GM12873 (cell line): ENCODE measurements at regions not wholly inside any gene's neighbourhood (a gene's known extent, or its start where the extent isn't known, plus 50 kb on each side); places are given as distances from the start of the nearest gene placed in this dataset.

Source experiments
- CTCF ChIP-seq: IDR thresholded peaks from 2 replicates; pipeline ENCODE4 v1.5.1; 2012; ENCODE audit warnings: low read depth, mild to moderate bottlenecking, moderate library complexity, low read length, control low read depth; ENCODE audit not compliant: insufficient read depth; ENCODE audit errors: missing control alignments

DNA sequence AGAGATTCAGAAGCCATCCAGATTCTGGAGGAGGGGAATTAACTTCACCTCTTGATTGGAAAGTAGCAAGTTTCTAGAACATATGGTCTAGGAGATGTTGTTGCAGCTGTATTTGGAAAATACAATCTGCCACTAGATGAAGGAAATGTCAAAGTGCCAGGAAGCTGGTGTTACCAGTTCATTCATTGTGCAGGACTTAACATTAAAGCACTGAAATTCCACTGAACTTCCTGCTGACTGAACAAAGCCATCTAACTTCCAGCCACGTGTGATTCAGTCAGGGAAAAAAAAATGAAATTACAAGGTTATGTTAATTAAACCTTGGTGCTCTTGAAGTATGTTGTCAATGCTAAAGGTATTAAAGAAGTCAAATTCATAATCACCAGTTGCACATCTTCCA, 321.5 kb upstream of the SASH1 start:
- TF ChIP-seq CTCF, result no peak

- no peak for TF ChIP-seq CTCF
Measured at GRCh38 chr6:148021699-148022098, 320.9 kb upstream of the SASH1 start.

DNA sequence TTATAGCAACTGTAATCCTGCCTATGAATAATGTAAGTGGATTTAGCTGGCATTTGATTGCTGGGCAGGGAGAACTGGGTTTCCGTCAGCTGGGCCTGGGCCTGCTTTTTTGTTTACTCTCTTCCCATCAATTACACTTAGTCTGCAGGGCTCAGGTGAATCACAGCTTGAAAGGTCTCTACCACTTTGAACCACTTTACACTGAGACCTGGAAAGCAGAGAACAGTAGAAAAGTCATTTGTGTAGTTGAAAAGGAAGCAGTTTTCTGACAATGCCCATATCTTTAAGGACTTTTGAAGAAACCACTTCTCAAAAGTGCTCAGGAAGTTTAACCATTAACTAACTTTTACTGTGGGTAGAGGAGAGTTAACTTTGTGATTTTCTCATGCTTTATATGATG, 315.4 kb upstream of the SASH1 start:
- no peak for TF ChIP-seq CTCF

DNA sequence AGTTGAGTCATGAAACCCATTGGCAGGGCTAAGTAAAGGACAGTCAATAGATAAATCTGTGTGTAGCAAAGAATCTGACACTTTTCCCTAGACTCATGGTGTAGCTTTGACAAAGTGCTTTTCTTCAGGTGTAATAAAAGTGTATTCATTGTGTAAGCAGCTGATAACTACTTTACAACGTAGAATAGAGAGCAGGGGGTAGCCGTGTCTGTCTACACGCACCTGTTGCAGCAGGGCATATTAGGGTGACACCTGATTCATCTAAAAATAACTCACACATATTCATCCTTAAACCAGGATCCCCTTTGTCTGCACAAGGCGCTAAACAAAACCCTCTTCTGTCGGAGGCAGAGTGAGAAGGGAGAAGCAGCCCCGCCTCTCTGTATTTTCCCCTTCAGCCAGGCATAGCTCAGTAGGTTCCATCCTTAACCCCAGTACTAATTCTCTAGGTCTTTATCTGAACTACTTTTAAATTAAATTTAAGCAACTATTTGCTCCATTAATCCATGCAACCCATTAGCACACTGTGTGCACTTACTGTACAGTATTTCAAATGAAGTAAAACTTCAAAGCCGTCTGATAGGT, 306.7 kb upstream of the SASH1 start:
- no peak for TF ChIP-seq CTCF

DNA sequence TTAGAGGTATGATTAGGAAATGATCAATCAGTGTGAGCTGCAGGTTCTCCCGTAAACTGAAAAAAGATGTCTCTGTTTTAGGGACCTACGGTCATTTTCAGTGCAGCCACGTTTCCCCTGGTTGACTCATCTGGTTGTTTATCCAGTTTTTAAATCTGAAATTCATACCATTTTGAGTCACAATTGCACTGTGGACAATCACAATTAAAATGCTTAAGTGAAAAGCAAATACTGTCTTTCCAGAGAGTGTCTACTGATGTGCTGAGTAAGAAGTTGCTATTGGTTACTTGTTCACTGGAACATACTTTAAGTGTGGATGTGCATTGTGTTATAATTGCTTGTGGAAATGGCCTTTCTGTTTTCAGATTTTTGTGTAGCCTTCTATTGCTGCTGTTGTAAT, 305.1 kb upstream of the SASH1 start:
- no peak for TF ChIP-seq CTCF

DNA sequence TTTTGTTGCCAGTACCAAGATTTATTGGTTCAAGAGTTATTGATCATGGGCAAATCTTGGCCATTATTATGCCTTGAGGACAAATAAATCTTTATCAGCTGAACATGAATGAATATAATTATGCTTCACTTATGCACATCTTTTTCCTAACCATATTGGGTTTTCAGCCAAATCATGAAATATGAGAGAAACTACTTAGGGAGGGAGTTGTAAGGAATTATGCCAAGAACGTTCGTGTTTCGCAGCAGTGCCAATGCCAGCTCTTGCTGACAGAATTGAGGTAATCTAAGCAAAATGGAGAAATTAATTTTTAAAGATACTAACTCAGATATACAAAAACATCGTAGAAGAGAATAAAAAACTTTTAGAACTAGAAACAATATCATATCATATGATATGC, 301.1 kb upstream of the SASH1 start:
- TF ChIP-seq CTCF, result no peak

DNA sequence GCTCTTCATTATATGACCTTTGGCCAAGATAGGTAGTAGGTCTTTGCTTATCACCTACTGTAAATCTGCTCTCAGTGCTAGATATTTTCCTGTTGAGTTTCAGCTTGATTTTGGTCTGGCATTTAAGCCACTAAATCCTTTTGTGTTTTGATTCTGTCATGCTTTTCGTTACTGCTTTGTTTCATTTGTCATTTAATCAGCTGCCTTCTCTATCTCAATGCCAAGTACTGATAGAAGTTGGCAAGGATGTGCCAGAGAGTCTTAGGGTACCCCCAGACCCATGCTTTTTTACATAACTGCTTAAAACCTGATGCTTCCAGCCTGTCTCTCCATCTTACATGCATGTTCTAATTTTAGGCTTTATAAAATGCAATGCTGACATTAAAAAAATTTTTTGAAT, 300.1 kb upstream of the SASH1 start:
- TF ChIP-seq CTCF, result no peak
